Suprapubic skin (tissue), 4 donors: ENCODE measurements at regions not wholly inside any gene's neighbourhood (a gene's known extent, or its start where the extent isn't known, plus 50 kb on each side); places are given as distances from the start of the nearest gene placed in this dataset.

Source experiments
- DNase-seq, 2 donors: peaks; one replicate each; pipeline ENCODE4 v3.0.0-alpha.2; 2019; ENCODE audit warnings: low spot score in 2 of 2
- H3K27ac ChIP-seq: fragments of 200-600 bp; sonication (generic); one replicate; pipeline ENCODE4 v1.5.1; 2019
- H3K27me3 ChIP-seq: fragments of 200-600 bp; sonication (generic); one replicate; pipeline ENCODE4 v1.5.1; 2019
- H3K36me3 ChIP-seq: fragments of 200-600 bp; sonication (generic); one replicate; pipeline ENCODE4 v1.5.1; 2019
- H3K4me1 ChIP-seq: fragments of 200-600 bp; sonication (generic); one replicate; pipeline ENCODE4 v1.5.1; 2019
- H3K4me3 ChIP-seq: fragments of 200-600 bp; sonication (generic); one replicate; pipeline ENCODE4 v1.5.1; 2019; ENCODE audit warnings: mild to moderate bottlenecking
- H3K9me3 ChIP-seq: fragments of 200-600 bp; sonication (generic); one replicate; pipeline ENCODE4 v1.5.1; 2019
- EP300 ChIP-seq: sonication (generic); formaldehyde crosslinking; IDR thresholded peaks from one replicate; pipeline ENCODE4 v1.6.1; 2017; ENCODE audit warnings: antibody characterized with exemption
- POLR2A ChIP-seq, 2 donors: fragments of 450-650 bp; IDR thresholded peaks; one replicate each; pipeline ENCODE4 v1.6.1; 2017; ENCODE audit warnings: antibody characterized with exemption in 2 of 2, mild to moderate bottlenecking in 2 of 2, moderate library complexity in 2 of 2
- POLR2AphosphoS5 ChIP-seq, 3 donors: sonication (generic); formaldehyde crosslinking; IDR thresholded peaks; one replicate each; pipeline ENCODE4 v1.6.1; 2017; ENCODE audit warnings: antibody characterized with exemption in 3 of 3
- whole genome bisulfite sequencing: methylation state at CpG from one replicate; pipeline ENCODE4 v1.1.5; 2018; 5-methylcytosine and 5-hydroxymethylcytosine counted together
- TF ChIP-seq, protein P1 (sequence below), 2 donors: fragments of 200-600 bp in 1 of 2; fragments of 450-650 bp in 1 of 2; sonication (generic) in 1 of 2; IDR thresholded peaks; one replicate each; pipeline ENCODE4 v1.5.1; 2016 to 2019; ENCODE audit warnings: antibody characterized with exemption in 2 of 2, mild to moderate bottlenecking in 1 of 2, moderate library complexity in 1 of 2

DNA sequence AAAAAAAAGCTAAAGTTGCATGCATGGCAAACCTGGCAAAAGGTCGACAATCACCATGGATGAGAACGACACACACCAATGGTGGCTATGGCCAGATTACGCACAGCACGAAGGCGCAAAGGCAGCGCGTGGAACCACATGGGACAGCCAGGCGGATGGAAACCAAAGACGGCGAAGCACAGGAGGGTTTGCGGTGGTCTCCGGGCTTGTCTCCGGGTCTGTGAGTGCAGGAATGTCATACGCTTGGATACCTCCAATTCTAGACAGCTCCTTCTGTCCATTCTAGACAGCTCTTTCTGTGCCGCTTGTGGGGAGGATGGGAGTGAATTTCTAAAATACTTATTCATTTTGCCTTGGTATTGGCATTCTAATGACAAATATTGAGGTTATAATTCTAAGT lies 685.4 kb downstream of the BRD1 start:
- no peak overlapping the region for H3K27ac ChIP-seq
- H3K27me3 ChIP-seq, result peaks cover 30% of the 10 kb centered on the region
- no peaks in the 10 kb centered on the region for H3K9me3 ChIP-seq
- H3K36me3 ChIP-seq, result no peaks in the 10 kb centered on the region
- DNase-seq, result no peak
- WGBS, result 91% methylated on average over 15 of the region's 15 CpGs
- H3K4me3 ChIP-seq, result no peak overlapping the region
- no peak for TF ChIP-seq EP300
- no peak for TF ChIP-seq POLR2A (IDR thresholded peaks at IDR 0.05)
- no peak for TF ChIP-seq POLR2AphosphoS5 (IDR thresholded peaks at IDR 0.05)
- TF ChIP-seq, protein P1, sequence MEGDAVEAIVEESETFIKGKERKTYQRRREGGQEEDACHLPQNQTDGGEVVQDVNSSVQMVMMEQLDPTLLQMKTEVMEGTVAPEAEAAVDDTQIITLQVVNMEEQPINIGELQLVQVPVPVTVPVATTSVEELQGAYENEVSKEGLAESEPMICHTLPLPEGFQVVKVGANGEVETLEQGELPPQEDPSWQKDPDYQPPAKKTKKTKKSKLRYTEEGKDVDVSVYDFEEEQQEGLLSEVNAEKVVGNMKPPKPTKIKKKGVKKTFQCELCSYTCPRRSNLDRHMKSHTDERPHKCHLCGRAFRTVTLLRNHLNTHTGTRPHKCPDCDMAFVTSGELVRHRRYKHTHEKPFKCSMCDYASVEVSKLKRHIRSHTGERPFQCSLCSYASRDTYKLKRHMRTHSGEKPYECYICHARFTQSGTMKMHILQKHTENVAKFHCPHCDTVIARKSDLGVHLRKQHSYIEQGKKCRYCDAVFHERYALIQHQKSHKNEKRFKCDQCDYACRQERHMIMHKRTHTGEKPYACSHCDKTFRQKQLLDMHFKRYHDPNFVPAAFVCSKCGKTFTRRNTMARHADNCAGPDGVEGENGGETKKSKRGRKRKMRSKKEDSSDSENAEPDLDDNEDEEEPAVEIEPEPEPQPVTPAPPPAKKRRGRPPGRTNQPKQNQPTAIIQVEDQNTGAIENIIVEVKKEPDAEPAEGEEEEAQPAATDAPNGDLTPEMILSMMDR (IDR thresholded peaks at IDR 0.05), result no peak
- H3K4me1 ChIP-seq, result no peaks in the 10 kb centered on the region

DNA sequence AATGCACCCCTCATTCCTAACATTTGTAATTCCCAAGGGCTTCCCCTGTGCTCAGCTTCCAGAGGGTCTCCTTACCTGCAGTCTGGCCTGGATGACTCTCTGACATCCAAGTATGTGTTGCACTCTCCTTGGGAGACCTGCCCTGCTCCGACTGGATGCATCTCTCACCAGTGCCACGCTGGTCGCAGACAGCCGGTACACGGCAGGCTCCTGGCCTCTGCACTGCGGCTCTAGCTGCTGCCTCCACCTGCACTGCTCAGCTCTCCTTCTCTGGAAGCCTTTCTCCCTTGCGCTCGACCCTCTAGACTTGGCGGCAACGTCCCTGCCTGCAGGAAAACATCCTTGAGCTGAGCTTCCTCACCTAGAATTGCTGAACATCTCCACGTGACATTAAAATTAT lies 685.9 kb downstream of the BRD1 start:
- WGBS, result 86% methylated on average over 11 of the region's 11 CpGs
- H3K27me3 ChIP-seq, result peaks cover 28% of the 10 kb centered on the region
- H3K4me1 ChIP-seq, result no peaks in the 10 kb centered on the region
- H3K4me3 ChIP-seq, result no peak overlapping the region
- H3K9me3 ChIP-seq, result no peaks in the 10 kb centered on the region
- DNase-seq, result no peak
- no peak for TF ChIP-seq POLR2A (IDR thresholded peaks at IDR 0.05)
- TF ChIP-seq EP300, result no peak
- TF ChIP-seq, protein P1 (IDR thresholded peaks at IDR 0.05), result no peak
- TF ChIP-seq POLR2AphosphoS5 (IDR thresholded peaks at IDR 0.05), result no peak
- no peaks in the 10 kb centered on the region for H3K36me3 ChIP-seq
- H3K27ac ChIP-seq, result no peak overlapping the region

DNA sequence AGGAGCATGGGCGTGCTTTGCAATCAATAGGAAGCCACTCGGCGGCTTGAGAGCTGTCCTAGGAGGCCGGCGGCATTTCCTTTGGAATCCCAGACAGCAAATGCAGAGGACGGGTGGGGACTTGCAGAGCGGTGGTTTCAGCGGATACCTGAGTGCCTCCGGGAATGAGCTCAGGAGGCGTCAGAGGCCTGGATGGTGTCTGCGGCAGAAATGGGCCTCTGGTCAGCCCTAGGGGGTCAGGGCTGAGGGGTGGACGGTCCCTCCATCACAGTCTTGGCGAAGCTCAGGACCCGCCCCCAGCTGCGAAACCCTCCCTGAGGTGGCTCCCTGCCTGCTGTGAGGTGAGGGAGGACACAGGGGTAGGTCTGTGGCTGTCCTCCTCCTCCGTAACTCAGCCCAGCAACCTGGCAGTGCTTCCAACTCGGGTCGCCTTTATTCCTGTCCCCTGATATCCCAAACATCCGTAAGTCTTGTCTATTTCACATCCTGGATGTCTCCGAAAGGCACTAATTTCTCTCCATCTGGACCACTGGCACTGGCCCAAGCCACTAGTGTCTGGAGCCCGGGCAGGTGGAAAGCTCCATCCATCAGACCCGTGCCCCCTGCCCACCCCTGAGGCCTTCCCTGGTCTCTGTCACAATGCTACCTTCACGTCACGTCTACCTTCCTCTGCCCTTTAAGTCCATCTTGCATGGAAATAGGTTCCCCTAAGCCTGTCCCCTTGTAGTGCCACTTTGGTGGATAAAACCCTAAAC lies 686.6 kb downstream of the BRD1 start:
- TF ChIP-seq POLR2AphosphoS5 (IDR thresholded peaks at IDR 0.05), result no peak
- TF ChIP-seq, protein P1 (IDR thresholded peaks at IDR 0.05), result no peak
- TF ChIP-seq POLR2A (IDR thresholded peaks at IDR 0.05), result no peak
- TF ChIP-seq EP300, result no peak
- Histone ChIP-seq H3K27ac (no peak overlapping the region), H3K4me3 (no peak overlapping the region), H3K36me3 (no peaks in the 10 kb centered on the region), H3K27me3 (peaks cover 28% of the 10 kb centered on the region), H3K9me3 (no peaks in the 10 kb centered on the region), H3K4me1 (no peaks in the 10 kb centered on the region)
- WGBS, result 52% methylated on average over 17 of the region's 24 CpGs
- peak in 1 of 2 donors; percentile 45 for DNase-seq

DNA sequence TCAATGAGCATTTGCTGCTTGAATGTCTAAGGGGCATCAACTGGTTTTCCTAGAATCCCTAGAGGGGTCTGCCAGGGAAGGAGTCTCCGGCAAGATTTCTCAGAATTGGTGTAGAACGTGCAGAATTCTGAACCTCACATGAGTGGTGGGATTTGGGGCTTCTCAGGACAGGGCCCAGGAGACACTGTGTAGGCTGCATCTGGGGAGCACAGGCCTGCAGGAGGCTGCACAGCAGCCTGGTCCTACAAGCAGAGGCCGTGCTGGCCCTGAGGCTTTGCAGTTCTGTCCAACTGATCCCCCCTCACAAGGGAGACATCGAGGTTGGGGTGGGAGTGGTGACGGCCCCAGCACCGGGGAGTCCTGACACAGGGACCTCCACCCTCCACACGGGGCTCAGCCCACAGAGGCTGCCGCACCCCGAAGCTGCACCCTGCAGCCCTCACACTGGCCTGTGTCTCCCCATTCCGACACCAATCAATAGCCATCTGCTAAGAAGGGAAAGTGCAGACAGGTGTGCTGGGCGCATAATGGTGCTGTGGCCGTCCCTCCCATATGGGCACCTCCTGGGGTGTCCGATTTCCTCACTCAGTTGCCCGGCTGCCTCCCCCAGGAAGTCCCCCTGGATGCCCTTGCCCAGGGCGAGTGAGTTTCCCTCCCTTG lies 688.1 kb downstream of the BRD1 start:
- TF ChIP-seq, protein P1 (IDR thresholded peaks at IDR 0.05), result no peak
- TF ChIP-seq EP300, result no peak
- TF ChIP-seq POLR2AphosphoS5 (IDR thresholded peaks at IDR 0.05), result no peak
- TF ChIP-seq POLR2A (IDR thresholded peaks at IDR 0.05), result no peak
- DNase-seq, result peak in 1 of 2 donors; percentile 65
- Histone ChIP-seq H3K4me1 (no peaks in the 10 kb centered on the region), H3K27ac (no peak overlapping the region), H3K27me3 (peaks cover 28% of the 10 kb centered on the region), H3K36me3 (no peaks in the 10 kb centered on the region), H3K9me3 (no peaks in the 10 kb centered on the region), H3K4me3 (no peak overlapping the region)
- 93% methylated on average over 5 of the region's 15 CpGs for WGBS

DNA sequence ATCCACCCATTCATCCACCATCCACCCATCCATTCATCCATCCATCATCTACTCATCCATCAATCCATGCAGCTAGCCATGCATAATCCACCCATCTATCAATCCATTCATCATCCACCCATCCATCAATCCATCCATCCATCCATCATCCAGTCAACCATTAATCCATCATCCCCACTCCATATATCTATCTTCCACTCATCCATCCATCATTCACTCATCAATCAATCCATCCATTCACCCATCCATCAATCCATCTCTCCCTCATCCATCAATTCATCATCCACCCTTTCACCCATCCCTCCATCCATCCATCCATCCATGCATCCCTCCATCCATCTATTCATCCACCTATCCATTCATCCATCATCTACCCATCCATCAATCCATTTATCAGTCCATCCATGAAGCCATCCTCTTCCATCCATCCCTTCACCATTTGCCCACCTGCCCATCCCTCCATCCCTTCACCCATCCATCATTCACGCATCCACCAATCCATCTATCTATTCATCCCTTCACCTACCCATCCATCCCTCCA lies 689.4 kb downstream of the BRD1 start:
- WGBS, result 97% methylated on average over 1 of the region's 1 CpG
- no peaks in the 10 kb centered on the region for H3K9me3 ChIP-seq
- no peak overlapping the region for H3K27ac ChIP-seq
- TF ChIP-seq EP300 (no peak), POLR2AphosphoS5 (IDR thresholded peaks at IDR 0.05) (no peak), POLR2A (IDR thresholded peaks at IDR 0.05) (no peak)
- TF ChIP-seq, protein P1 (IDR thresholded peaks at IDR 0.05), result no peak
- peak in 1 of 2 donors; percentile 7 for DNase-seq
- no peaks in the 10 kb centered on the region for H3K36me3 ChIP-seq
- no peak overlapping the region for H3K4me3 ChIP-seq
- no peaks in the 10 kb centered on the region for H3K4me1 ChIP-seq
- H3K27me3 ChIP-seq, result peaks cover 28% of the 10 kb centered on the region
